ENCODE measurements at regions not wholly inside any gene's neighbourhood (a gene's known extent, or its start where the extent isn't known, plus 50 kb on each side); places are given as distances from the start of the nearest gene placed in this dataset.

DNA sequence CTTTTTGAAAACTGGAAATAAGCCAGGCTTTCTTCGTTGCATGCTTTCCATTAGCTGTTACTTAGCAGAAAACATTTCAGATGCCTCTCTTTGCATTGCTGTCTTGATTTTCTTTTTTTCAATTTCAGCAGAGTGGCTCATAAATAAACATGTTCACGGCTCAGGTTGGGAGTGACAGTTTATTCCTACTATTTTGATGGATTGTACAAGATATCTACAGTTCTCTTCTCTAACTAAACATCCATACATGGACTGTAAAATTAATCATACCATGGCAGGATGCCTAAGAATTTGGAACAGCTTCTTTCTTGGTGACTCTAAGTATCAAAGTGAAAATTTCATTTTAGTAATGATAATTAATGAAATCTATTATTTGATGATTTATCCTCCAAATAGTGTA is 130.5 kb upstream of the EPHA7 start:
- no peak for DNase-seq
- H3K9me3 ChIP-seq: no peaks in the 10 kb centered on the region
- TF ChIP-seq, protein P1, sequence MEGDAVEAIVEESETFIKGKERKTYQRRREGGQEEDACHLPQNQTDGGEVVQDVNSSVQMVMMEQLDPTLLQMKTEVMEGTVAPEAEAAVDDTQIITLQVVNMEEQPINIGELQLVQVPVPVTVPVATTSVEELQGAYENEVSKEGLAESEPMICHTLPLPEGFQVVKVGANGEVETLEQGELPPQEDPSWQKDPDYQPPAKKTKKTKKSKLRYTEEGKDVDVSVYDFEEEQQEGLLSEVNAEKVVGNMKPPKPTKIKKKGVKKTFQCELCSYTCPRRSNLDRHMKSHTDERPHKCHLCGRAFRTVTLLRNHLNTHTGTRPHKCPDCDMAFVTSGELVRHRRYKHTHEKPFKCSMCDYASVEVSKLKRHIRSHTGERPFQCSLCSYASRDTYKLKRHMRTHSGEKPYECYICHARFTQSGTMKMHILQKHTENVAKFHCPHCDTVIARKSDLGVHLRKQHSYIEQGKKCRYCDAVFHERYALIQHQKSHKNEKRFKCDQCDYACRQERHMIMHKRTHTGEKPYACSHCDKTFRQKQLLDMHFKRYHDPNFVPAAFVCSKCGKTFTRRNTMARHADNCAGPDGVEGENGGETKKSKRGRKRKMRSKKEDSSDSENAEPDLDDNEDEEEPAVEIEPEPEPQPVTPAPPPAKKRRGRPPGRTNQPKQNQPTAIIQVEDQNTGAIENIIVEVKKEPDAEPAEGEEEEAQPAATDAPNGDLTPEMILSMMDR (IDR thresholded peaks at IDR 0.05): no peak

DNA sequence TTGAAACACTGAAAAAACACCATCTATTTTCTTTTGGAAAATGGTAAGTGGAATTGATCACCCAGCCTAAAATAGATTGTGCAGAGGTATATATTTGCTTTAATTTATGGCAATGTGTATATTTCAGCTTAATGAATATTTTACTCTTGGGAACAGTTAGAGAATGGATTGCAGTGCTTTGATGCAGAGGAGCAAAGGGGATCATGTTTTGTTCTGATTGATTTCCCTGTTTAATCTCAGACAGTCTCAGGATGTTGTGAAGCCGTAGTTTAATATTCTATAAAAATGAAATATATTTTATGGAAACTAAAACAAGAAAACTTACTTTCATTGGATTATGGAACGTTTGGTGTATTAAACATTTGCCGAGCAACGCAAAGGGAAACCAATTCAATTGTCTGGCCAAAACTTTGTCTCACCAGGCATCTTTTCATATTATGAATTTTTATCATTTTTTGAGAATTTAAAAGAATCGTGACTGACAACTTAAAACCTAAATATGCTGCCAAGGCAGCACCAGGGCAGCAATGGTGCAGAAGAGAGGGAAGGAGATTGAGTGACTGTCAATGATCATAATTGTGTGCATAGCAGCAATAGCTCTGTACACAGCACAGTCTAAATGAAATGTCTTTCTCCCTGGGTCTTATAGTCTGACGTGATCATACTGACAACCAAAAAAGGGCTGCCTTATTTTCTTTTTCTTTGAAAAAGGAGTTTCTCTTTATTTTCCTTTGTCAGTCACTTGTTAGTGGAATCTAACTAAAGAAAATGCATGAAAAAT is 105.5 kb upstream of the EPHA7 start:
- Histone ChIP-seq H3K4me3 (no peak overlapping the region), H3K36me3 (no peaks in the 10 kb centered on the region), H3K27ac (no peak overlapping the region), H3K9me3 (no peaks in the 10 kb centered on the region), H3K27me3 (no peaks in the 10 kb centered on the region), H3K4me1 (no peaks in the 10 kb centered on the region)
- no peak for DNase-seq
- TF ChIP-seq, protein P1 (IDR thresholded peaks at IDR 0.05): no peak
- intact Hi-C loops (cut with DNase I; ENCODE audit: low total_unique reads): no loop called here

More for the DNA sequence above, 130.5 kb upstream of the EPHA7 start:
- H3K4me3 ChIP-seq: no peak overlapping the region
- no peaks in the 10 kb centered on the region for H3K36me3 ChIP-seq
- intact Hi-C loops (cut with DNase I; ENCODE audit: low total_unique reads): no loop called here
- H3K4me1 ChIP-seq: no peaks in the 10 kb centered on the region
- H3K27me3 ChIP-seq: no peaks in the 10 kb centered on the region
- no peak overlapping the region for H3K27ac ChIP-seq

DNA sequence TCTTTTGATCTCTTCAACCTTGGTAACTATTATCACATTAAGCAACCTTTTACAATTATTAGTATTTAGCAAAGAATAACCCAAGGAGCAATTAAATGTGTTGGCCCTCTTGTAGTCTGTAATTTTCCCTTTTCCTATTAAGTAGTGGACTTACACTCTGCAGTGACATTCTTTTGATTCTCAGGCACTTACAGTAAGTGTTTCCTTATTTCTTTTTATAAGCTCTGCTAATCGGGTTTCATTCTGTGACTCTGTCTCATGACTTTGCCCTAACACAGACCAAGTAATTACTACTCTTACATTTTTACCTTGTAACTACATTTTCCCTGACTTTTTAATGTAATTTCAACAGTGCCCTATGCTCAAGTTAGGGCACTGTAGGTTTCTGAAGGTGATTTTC is 104.0 kb upstream of the EPHA7 start:
- DNase-seq: no peak
- Histone ChIP-seq H3K27me3 (no peaks in the 10 kb centered on the region), H3K9me3 (no peaks in the 10 kb centered on the region), H3K4me3 (no peak overlapping the region), H3K36me3 (no peaks in the 10 kb centered on the region), H3K4me1 (no peaks in the 10 kb centered on the region), H3K27ac (no peak overlapping the region)
- TF ChIP-seq, protein P1 (IDR thresholded peaks at IDR 0.05): no peak
- intact Hi-C loops (cut with DNase I; ENCODE audit: low total_unique reads): no loop called here

DNA sequence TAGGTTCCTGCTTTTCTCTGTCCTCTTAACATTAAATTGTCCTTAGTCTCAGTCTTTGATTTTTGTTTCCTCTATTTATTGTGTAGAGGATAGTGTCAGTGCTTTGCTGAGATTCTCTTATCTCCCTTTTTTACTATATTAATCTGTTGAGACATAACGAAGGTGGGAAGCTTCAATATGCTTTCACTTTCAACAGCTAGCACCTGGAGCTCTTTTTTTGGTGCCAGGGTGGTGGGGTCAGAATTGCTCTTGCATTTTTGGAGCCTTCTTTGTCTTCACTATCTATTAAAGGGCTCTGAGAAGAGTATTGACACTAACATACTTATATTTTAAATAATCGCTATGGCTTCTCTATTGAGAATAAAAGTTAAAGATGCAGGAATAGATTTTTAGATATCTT is 97.1 kb upstream of the EPHA7 start:
- intact Hi-C loops (cut with DNase I; ENCODE audit: low total_unique reads): no loop called here
- no peaks in the 10 kb centered on the region for H3K27me3 ChIP-seq
- H3K4me1 ChIP-seq: no peaks in the 10 kb centered on the region
- DNase-seq: no peak
- no peaks in the 10 kb centered on the region for H3K36me3 ChIP-seq
- H3K27ac ChIP-seq: no peak overlapping the region
- TF ChIP-seq, protein P1 (IDR thresholded peaks at IDR 0.05): no peak
- no peak overlapping the region for H3K4me3 ChIP-seq
- H3K9me3 ChIP-seq: no peaks in the 10 kb centered on the region

DNA sequence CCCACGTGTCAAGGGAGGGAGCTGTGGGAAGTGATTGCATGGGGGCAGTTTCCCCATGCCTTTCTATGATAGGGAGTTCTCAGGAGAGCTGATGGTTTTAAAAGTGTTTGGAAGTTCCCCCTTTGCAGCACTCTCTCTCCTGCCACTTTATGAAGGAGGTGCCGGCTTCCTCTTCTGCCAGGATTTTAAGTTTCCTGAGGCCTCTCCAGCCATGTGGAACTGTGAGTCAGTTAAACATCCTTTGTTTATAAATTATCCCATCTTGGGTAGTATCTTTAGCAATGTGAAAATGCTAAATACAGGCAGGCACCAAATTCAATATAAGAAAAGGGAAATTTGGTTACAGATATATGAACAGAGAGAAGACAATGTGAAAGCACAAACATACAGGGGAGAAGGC is 96.4 kb upstream of the EPHA7 start:
- no peak for DNase-seq
- H3K9me3 ChIP-seq: no peaks in the 10 kb centered on the region
- intact Hi-C loops (cut with DNase I; ENCODE audit: low total_unique reads): no loop called here
- no peak overlapping the region for H3K27ac ChIP-seq
- H3K4me1 ChIP-seq: no peaks in the 10 kb centered on the region
- no peaks in the 10 kb centered on the region for H3K27me3 ChIP-seq
- TF ChIP-seq, protein P1 (IDR thresholded peaks at IDR 0.05): no peak
- H3K36me3 ChIP-seq: no peaks in the 10 kb centered on the region
- H3K4me3 ChIP-seq: no peak overlapping the region
